WTC11 (cell line): ENCODE measurements at regions not wholly inside any gene's neighbourhood (a gene's known extent, or its start where the extent isn't known, plus 50 kb on each side); places are given as distances from the start of the nearest gene placed in this dataset.

ENCODE experiments used
- ATAC-seq: fragments of 200-7000 bp; cut with Tn5 transposase; 2 replicates; pipeline ENCODE4 v1.10.0; 2021; ENCODE audit warnings: mild to moderate bottlenecking, moderate library complexity
- CTCF ChIA-PET: fragments of 300-600 bp; sonication (Branson Sonifier 250); formaldehyde crosslinking; loops from one replicate; lab custom pipeline; 2021; ENCODE audit warnings: antibody characterized with exemption; lab: Charles Lee
- POLR2A ChIA-PET: fragments of 350-600 bp; sonication (Branson Sonifier 250); formaldehyde crosslinking; loops from one replicate; lab custom pipeline; 2021; ENCODE audit warnings: antibody characterized with exemption; lab: Charles Lee
- DNase-seq: peaks from one replicate; pipeline ENCODE4 v3.0.0; 2021; ENCODE audit warnings: low spot score
- H3K27ac Mint-ChIP-seq: 2 replicates; pipeline ENCODE4 v1.8.0; 2021; ENCODE audit warnings: mixed read lengths
- H3K27me3 Mint-ChIP-seq: 2 replicates; pipeline ENCODE4 v1.8.0; 2021; ENCODE audit warnings: low read depth, mild to moderate bottlenecking, moderate library complexity, mixed read lengths
- H3K36me3 Mint-ChIP-seq: 2 replicates; pipeline ENCODE4 v1.8.0; 2021; ENCODE audit warnings: mixed read lengths
- H3K4me1 Mint-ChIP-seq: 2 replicates; pipeline ENCODE4 v1.8.0; 2022; ENCODE audit warnings: mixed read lengths
- H3K4me3 Mint-ChIP-seq: 2 replicates; pipeline ENCODE4 v1.8.0; 2021; ENCODE audit warnings: mild to moderate bottlenecking, moderate library complexity, mixed read lengths
- H3K9me3 Mint-ChIP-seq: 2 replicates; pipeline ENCODE4 v1.8.0; 2021; ENCODE audit warnings: mixed read lengths
- CTCF ChIP-seq: fragments of 200-600 bp; IDR thresholded peaks from 2 replicates; pipeline ENCODE4 v1.8.0; 2022; ENCODE audit warnings: antibody characterized with exemption
- ETV6 ChIP-seq: sonication (generic); formaldehyde crosslinking; IDR thresholded peaks from 2 replicates; pipeline ENCODE4 v1.8.1; 2022; ENCODE audit warnings: mild to moderate bottlenecking, missing genetic modification reagents
- IRF1 ChIP-seq: sonication (generic); formaldehyde crosslinking; IDR thresholded peaks from 2 replicates; pipeline ENCODE4 v1.8.0; 2023; ENCODE audit warnings: missing genetic modification reagents
- JAZF1 ChIP-seq: fragments of 250-450 bp; sonication (Bioruptor Pico); IDR thresholded peaks from 2 replicates; pipeline ENCODE4 v1.9.0; 2021; ENCODE audit warnings: moderate library complexity, mild to moderate bottlenecking, inconsistent platforms
- MXD4 ChIP-seq: fragments of 250-450 bp; sonication (Bioruptor Pico); IDR thresholded peaks from 2 replicates; pipeline ENCODE4 v1.8.0; 2021; ENCODE audit warnings: mild to moderate bottlenecking, moderate library complexity, borderline replicate concordance
- NR3C1 ChIP-seq: sonication (generic); formaldehyde crosslinking; conservative IDR thresholded peaks from 2 replicates; pipeline ENCODE4 v1.8.1; 2023; ENCODE audit warnings: low read depth, mild to moderate bottlenecking, missing genetic modification reagents
- PRDM15 ChIP-seq: sonication (generic); formaldehyde crosslinking; IDR thresholded peaks from 2 replicates; pipeline ENCODE4 v1.8.0; 2022; ENCODE audit warnings: missing genetic modification reagents
- PRRX2 ChIP-seq: fragments of 250-450 bp; sonication (Bioruptor Pico); IDR thresholded peaks from 2 replicates; pipeline ENCODE4 v1.8.0; 2021; ENCODE audit warnings: mild to moderate bottlenecking
- SMAD3 ChIP-seq: sonication (generic); formaldehyde crosslinking; IDR thresholded peaks from 2 replicates; pipeline ENCODE4 v1.8.0; 2022; ENCODE audit warnings: missing genetic modification reagents, mild to moderate bottlenecking, borderline replicate concordance
- STAT6 ChIP-seq: sonication (generic); formaldehyde crosslinking; conservative IDR thresholded peaks from 2 replicates; pipeline ENCODE4 v1.8.1; 2023; ENCODE audit warnings: mild to moderate bottlenecking, low read depth, missing genetic modification reagents, moderate library complexity
- ZNF396 ChIP-seq: fragments of 250-450 bp; sonication (Bioruptor Pico); IDR thresholded peaks from 2 replicates; pipeline ENCODE4 v1.8.0; 2021; ENCODE audit warnings: mild to moderate bottlenecking, moderate library complexity, borderline replicate concordance
- ZNF512 ChIP-seq: sonication (generic); formaldehyde crosslinking; IDR thresholded peaks from 2 replicates; pipeline ENCODE4 v1.8.1; 2022; ENCODE audit warnings: missing genetic modification reagents, borderline replicate concordance
- ZNF671 ChIP-seq: fragments of 250-450 bp; sonication (Bioruptor Pico); IDR thresholded peaks from 2 replicates; pipeline ENCODE4 v1.8.0; 2021; ENCODE audit warnings: mild to moderate bottlenecking
- TF ChIP-seq, protein P1 (sequence below): fragments of 250-450 bp; sonication (Bioruptor Pico); IDR thresholded peaks from 2 replicates; pipeline ENCODE4 v1.9.0; 2021; ENCODE audit warnings: mild to moderate bottlenecking, borderline replicate concordance
- TF ChIP-seq, protein P2 (sequence below): sonication (generic); formaldehyde crosslinking; IDR thresholded peaks from 2 replicates; pipeline ENCODE4 v1.8.1; 2023; ENCODE audit warnings: mild to moderate bottlenecking, moderate library complexity, missing genetic modification reagents

GRCh38 chr1:36534711-36535412 lies 52.1 kb upstream of the CSF3R start:
- Mint-ChIP-seq H3K9me3 (peaks cover 13% of the 10 kb centered on the region), H3K27ac (no peak overlapping the region), H3K27me3 (peaks cover 4% of the 10 kb centered on the region), H3K4me3 (no peak overlapping the region), H3K4me1 (peaks cover 5% of the 10 kb centered on the region; the same call in 1 of the 2 replicates), H3K36me3 (no peaks in the 10 kb centered on the region)
- DNase-seq: no peak
- POLR2A ChIA-PET: no interaction called here
- no peak for ATAC-seq
- CTCF ChIA-PET: interaction anchor here (1.4 to 2.7 kb wide), 3 partner anchors 8 to 18 kb away, joined by 4 to 14 read pairs (median 5); no protein-coding TSS in a partner anchor
- TF ChIP-seq MXD4 (CRISPR knock-in tag) (no peak), JAZF1 (CRISPR knock-in tag) (no peak), ETV6 (no peak), ZNF671 (CRISPR knock-in tag) (no peak), SMAD3 (CRISPR knock-in tag) (no peak), PRDM15 (no peak), IRF1 (CRISPR knock-in tag) (no peak), CTCF (no peak), STAT6 (CRISPR knock-in tag) (no peak), NR3C1 (CRISPR knock-in tag) (no peak), PRRX2 (no peak), ZNF396 (CRISPR knock-in tag) (no peak), ZNF512 (no peak)
- TF ChIP-seq, protein P1, sequence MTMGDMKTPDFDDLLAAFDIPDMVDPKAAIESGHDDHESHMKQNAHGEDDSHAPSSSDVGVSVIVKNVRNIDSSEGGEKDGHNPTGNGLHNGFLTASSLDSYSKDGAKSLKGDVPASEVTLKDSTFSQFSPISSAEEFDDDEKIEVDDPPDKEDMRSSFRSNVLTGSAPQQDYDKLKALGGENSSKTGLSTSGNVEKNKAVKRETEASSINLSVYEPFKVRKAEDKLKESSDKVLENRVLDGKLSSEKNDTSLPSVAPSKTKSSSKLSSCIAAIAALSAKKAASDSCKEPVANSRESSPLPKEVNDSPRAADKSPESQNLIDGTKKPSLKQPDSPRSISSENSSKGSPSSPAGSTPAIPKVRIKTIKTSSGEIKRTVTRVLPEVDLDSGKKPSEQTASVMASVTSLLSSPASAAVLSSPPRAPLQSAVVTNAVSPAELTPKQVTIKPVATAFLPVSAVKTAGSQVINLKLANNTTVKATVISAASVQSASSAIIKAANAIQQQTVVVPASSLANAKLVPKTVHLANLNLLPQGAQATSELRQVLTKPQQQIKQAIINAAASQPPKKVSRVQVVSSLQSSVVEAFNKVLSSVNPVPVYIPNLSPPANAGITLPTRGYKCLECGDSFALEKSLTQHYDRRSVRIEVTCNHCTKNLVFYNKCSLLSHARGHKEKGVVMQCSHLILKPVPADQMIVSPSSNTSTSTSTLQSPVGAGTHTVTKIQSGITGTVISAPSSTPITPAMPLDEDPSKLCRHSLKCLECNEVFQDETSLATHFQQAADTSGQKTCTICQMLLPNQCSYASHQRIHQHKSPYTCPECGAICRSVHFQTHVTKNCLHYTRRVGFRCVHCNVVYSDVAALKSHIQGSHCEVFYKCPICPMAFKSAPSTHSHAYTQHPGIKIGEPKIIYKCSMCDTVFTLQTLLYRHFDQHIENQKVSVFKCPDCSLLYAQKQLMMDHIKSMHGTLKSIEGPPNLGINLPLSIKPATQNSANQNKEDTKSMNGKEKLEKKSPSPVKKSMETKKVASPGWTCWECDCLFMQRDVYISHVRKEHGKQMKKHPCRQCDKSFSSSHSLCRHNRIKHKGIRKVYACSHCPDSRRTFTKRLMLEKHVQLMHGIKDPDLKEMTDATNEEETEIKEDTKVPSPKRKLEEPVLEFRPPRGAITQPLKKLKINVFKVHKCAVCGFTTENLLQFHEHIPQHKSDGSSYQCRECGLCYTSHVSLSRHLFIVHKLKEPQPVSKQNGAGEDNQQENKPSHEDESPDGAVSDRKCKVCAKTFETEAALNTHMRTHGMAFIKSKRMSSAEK (CRISPR knock-in tag): no peak
- TF ChIP-seq, protein P2, sequence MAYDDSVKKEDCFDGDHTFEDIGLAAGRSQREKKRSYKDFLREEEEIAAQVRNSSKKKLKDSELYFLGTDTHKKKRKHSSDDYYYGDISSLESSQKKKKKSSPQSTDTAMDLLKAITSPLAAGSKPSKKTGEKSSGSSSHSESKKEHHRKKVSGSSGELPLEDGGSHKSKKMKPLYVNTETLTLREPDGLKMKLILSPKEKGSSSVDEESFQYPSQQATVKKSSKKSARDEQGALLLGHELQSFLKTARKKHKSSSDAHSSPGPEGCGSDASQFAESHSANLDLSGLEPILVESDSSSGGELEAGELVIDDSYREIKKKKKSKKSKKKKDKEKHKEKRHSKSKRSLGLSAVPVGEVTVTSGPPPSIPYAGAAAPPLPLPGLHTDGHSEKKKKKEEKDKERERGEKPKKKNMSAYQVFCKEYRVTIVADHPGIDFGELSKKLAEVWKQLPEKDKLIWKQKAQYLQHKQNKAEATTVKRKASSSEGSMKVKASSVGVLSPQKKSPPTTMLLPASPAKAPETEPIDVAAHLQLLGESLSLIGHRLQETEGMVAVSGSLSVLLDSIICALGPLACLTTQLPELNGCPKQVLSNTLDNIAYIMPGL: no peak
